EH (cell line): ENCODE measurements at regions not wholly inside any gene's neighbourhood (a gene's known extent, or its start where the extent isn't known, plus 50 kb on each side); places are given as distances from the start of the nearest gene placed in this dataset.
"Not testable (repeated sequence)": the region's sequence is repeated elsewhere in the genome, so short reads cannot be mapped to it uniquely, and the experiment has no call there.

Experiments used
- DNase-seq: peaks from one replicate; pipeline ENCODE4 v3.0.0-alpha.2; 2015; ENCODE audit warnings: low read depth

GRCh38 chr1:79945391-79945790 lies 938.9 kb upstream of the ADGRL4 start:
- no peak for DNase-seq

GRCh38 chr1:79929356-79929755 lies 922.8 kb upstream of the ADGRL4 start:
- no peak for DNase-seq

GRCh38 chr1:79928901-79929300 lies 922.4 kb upstream of the ADGRL4 start:
- DNase-seq, result no peak

GRCh38 chr1:79920960-79921669 lies 914.6 kb upstream of the ADGRL4 start:
- no peak for DNase-seq

- DNase-seq, result no peak
These were observed 908.4 kb upstream of the ADGRL4 start for GRCh38 chr1:79914896-79915295.

- DNase-seq, result no peak
These were observed 906.3 kb upstream of the ADGRL4 start for GRCh38 chr1:79912813-79913212.

GRCh38 chr1:79903321-79903720 lies 896.8 kb upstream of the ADGRL4 start:
- no peak for DNase-seq

- DNase-seq, result no peak
These were observed 895.9 kb upstream of the ADGRL4 start for GRCh38 chr1:79902418-79902817.

- peak; percentile 99 for DNase-seq
These were observed 893.4 kb upstream of the ADGRL4 start for GRCh38 chr1:79899914-79900313.

GRCh38 chr1:79896140-79896539 lies 889.6 kb upstream of the ADGRL4 start:
- DNase-seq, result no peak

- no peak for DNase-seq
These were observed 889.0 kb upstream of the ADGRL4 start for GRCh38 chr1:79895573-79895972.

GRCh38 chr1:79894129-79894528 lies 887.6 kb upstream of the ADGRL4 start:
- DNase-seq, result not testable (repeated sequence)

GRCh38 chr1:79887059-79887458 lies 880.5 kb upstream of the ADGRL4 start:
- DNase-seq, result no peak

- DNase-seq, result no peak
These were observed 878.6 kb upstream of the ADGRL4 start for GRCh38 chr1:79885101-79885500.

GRCh38 chr1:79877086-79877485 lies 870.6 kb upstream of the ADGRL4 start:
- no peak for DNase-seq

GRCh38 chr1:79875187-79875586 lies 868.7 kb upstream of the ADGRL4 start:
- DNase-seq, result no peak

GRCh38 chr1:79874289-79874688 lies 867.8 kb upstream of the ADGRL4 start:
- peak; percentile 3 for DNase-seq

GRCh38 chr1:79859212-79859948 lies 852.9 kb upstream of the ADGRL4 start:
- peak; percentile 80 for DNase-seq

GRCh38 chr1:79852004-79852403 lies 845.5 kb upstream of the ADGRL4 start:
- DNase-seq, result no peak

GRCh38 chr1:79849388-79849787 lies 842.9 kb upstream of the ADGRL4 start:
- DNase-seq, result no peak

- DNase-seq, result no peak
These were observed 841.8 kb upstream of the ADGRL4 start for GRCh38 chr1:79848316-79848715.

GRCh38 chr1:79847700-79848099 lies 841.2 kb upstream of the ADGRL4 start:
- no peak for DNase-seq

- DNase-seq, result peak; percentile 19
These were observed 839.4 kb upstream of the ADGRL4 start for GRCh38 chr1:79845936-79846335.

GRCh38 chr1:79842811-79843210 lies 836.3 kb upstream of the ADGRL4 start:
- DNase-seq, result no peak
